MG63 (cell line): ENCODE measurements at regions not wholly inside any gene's neighbourhood (a gene's known extent, or its start where the extent isn't known, plus 50 kb on each side); places are given as distances from the start of the nearest gene placed in this dataset.
A peak's percentile ranks its signal among the peaks of the same experiment; 100 is the strongest.

ENCODE experiments used
- DNase-seq: peaks from one replicate; pipeline ENCODE4 v3.0.0-alpha.2; 2020
- H3K27me3 ChIP-seq: fragments of 250-450 bp; sonication (Bioruptor Pico); 2 replicates; pipeline ENCODE4 v1.5.1; 2020; ENCODE audit warnings: mild to moderate bottlenecking, moderate library complexity
- H3K36me3 ChIP-seq: fragments of 250-450 bp; sonication (Bioruptor Pico); 2 replicates; pipeline ENCODE4 v1.5.1; 2020; ENCODE audit warnings: mild to moderate bottlenecking, moderate library complexity
- H3K4me3 ChIP-seq: fragments of 250-450 bp; sonication (Bioruptor Pico); 2 replicates; pipeline ENCODE4 v1.5.1; 2020; ENCODE audit warnings: mild to moderate bottlenecking, moderate library complexity
- H3K9me3 ChIP-seq: fragments of 250-450 bp; sonication (Bioruptor Pico); 2 replicates; pipeline ENCODE4 v1.5.1; 2020; ENCODE audit warnings: mild to moderate bottlenecking, moderate library complexity

DNA sequence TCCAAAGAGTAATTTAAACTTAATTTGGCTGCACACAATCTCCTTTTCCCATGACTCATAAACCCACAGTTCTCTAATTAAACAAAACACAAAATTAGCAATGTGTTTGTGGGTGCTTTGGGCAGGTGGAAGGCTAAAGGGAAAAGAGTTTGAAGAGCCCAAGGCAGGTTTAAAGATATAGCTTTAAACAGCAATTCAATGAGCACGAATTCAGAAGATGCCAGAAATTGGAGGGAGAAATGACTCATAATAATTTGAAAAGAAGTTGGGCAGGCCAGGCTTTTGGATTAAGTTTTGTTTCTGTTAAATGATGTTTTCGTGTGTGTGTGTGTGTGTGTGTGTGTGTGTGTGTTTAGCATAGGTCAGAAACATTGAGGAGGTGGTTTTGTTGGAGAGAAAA is 594.8 kb upstream of the ZEB2 start:
- peak; percentile 20 for DNase-seq
- Histone ChIP-seq H3K4me3 (no peak overlapping the region), H3K36me3 (no peaks in the 10 kb centered on the region), H3K27me3 (no peaks in the 10 kb centered on the region), H3K9me3 (no peaks in the 10 kb centered on the region)

DNA sequence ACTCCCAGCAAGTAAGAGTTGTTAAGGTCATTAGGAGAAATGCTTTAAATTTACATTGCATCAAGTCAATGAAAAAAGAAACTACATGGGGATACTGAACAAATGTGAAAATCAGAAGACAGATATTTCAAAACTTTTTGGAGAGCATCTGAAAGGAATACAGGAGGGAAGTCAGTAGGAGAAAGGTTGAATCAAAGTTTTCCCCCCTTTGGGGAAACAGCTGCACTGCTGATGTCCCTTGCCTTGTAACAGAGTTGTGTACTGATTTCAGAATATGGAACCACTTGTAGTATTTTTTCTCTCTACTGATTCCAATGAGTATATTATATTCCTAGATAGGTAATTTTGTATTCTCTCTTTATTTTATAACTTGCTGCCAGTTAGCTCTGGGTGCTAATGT is 592.5 kb upstream of the ZEB2 start:
- H3K27me3 ChIP-seq, result no peaks in the 10 kb centered on the region
- H3K4me3 ChIP-seq, result no peak overlapping the region
- no peak for DNase-seq
- no peaks in the 10 kb centered on the region; the same call in 1 of the 2 replicates for H3K9me3 ChIP-seq
- H3K36me3 ChIP-seq, result 0 out of 2 replicates have a peak, but pooled peaks cover 2% of the 10 kb centered on the region

DNA sequence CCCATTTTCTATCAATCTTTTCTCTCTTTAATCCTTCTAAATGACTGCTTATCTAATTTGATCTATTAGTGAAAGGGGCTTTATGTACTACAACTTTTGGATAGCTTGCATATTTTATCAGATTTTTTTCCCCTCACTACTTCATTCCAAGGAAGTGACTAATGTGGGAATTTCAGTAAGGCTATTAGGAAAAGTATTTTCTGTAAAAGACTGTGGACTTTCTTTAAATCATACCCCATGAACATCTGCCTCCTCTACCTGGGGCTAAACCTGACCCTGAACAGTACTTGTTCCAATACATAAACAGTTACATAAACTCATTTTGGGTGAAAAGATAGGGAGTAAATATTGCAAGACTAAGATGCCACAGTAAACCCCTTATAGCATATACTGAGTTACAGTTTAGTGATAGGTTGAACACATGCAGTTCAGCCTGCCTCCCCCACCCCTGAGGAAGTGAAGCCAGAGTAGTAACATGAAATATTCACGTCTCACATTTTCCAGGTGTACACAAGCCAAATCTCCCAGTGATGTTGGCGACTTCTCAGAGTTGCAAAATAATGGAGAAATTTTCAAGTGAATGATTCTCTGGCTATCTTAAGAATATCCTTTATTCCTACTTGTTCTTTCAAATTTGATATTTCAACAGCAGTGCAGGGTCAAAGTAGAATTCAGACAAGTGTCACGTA is 590.9 kb upstream of the ZEB2 start:
- Histone ChIP-seq H3K27me3 (no peaks in the 10 kb centered on the region), H3K4me3 (no peak overlapping the region), H3K36me3 (0 out of 2 replicates have a peak, but pooled peaks cover 2% of the 10 kb centered on the region), H3K9me3 (no peaks in the 10 kb centered on the region; the same call in 1 of the 2 replicates)
- no peak for DNase-seq

DNA sequence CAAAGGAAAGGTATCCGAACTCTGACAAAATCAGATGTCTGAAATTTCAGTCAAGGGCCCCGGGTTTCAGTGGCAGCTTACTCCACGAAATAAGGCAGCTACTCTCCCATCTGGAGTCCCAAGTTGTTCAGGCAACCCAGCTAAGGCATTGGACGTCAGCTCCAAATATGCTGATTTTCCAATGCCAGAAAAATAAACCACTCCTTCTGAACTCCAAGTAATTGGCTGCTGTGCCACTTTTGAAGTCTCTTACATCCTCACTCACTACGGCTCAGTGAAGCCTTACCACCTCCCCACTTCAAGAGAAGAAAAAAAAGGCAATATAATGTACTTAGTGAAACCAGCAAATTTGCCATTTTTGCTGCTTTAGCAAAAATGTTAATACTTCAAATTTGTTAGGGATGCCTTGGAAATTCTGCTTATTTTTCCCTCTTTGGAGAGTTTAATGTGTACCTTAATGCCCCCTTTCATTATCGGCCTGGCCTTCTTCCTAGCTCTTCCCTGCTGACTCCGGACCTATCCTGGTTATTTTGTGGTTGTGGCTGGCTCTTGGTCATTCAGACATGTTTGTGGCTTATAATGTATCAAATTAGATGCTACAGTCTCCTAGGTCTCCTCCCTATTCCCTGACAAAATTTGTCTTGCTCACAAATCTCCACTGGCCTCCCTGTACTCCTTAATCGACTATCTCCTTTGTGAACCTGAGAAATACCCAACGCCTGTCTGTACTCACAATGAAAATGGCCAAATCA is 589.2 kb upstream of the ZEB2 start:
- DNase-seq, result no peak
- no peaks in the 10 kb centered on the region; the same call in 1 of the 2 replicates for H3K9me3 ChIP-seq
- H3K4me3 ChIP-seq, result no peak overlapping the region
- H3K36me3 ChIP-seq, result 0 out of 2 replicates have a peak, but pooled peaks cover 2% of the 10 kb centered on the region
- H3K27me3 ChIP-seq, result no peaks in the 10 kb centered on the region

DNA sequence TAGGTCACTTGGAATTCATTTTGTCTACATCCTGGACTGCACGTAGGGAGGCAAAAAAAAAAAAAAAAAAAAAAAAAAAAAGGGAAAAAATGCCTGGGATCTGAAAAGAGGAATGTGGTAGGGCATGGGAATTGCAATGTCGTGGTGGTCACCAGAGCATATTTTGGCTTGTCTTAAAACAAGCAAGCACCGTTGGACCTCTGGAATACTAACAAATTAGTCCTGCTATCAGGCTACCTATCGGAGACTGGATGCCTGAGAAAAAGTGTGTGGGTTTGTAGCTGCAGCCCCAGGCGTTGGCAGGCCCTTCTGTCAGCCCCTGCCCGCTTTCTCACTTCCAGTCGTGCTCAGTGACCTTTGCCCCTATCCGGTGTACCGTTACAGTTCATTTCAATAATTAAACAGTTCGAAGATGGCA is 588.5 kb upstream of the ZEB2 start:
- Histone ChIP-seq H3K36me3 (0 out of 2 replicates have a peak, but pooled peaks cover 2% of the 10 kb centered on the region), H3K27me3 (no peaks in the 10 kb centered on the region), H3K9me3 (no peaks in the 10 kb centered on the region; the same call in 1 of the 2 replicates), H3K4me3 (no peak overlapping the region)
- DNase-seq, result no peak

DNA sequence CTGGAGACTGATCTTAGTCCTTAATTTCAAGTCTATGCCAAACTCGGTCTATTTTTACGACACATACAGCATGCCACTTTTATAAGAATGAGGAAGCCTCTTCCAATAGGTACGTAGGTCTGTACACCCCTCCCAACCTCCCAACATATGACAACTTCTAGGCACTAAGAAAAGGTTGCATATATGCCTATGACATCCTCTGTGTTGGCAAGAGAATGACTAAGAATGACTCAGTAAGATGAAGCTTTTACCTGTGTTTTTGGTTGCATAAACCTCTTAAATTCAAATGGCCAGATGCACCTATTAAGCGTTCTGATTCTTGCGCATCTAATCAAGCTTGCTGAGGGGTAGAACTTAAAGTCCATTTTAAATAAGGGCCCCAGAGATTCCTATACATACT is 586.4 kb upstream of the ZEB2 start:
- Histone ChIP-seq H3K9me3 (no peaks in the 10 kb centered on the region; the same call in 1 of the 2 replicates), H3K27me3 (no peaks in the 10 kb centered on the region), H3K36me3 (0 out of 2 replicates have a peak, but pooled peaks cover 2% of the 10 kb centered on the region), H3K4me3 (no peak overlapping the region)
- no peak for DNase-seq

DNA sequence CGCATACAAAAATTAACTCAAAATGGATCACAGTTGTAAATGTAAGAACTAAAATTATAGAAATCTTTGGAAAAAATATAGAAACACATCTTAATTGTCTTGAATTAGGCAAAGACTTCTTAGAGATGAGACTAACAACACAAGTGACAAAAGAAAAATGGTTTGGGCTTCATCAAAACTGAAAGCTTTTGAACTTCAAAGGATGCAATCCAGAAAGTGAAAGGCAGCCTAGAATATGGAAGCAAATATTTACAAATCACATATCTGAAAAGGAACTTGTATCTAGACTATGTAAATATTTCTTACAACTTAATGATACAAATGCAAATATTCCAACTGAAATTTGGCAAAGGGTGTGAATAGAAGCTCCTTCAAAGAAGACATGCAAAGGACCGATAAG is 582.8 kb upstream of the ZEB2 start:
- DNase-seq, result no peak
- Histone ChIP-seq H3K9me3 (no peaks in the 10 kb centered on the region; the same call in 1 of the 2 replicates), H3K4me3 (no peak overlapping the region), H3K27me3 (no peaks in the 10 kb centered on the region), H3K36me3 (no peaks in the 10 kb centered on the region)

DNA sequence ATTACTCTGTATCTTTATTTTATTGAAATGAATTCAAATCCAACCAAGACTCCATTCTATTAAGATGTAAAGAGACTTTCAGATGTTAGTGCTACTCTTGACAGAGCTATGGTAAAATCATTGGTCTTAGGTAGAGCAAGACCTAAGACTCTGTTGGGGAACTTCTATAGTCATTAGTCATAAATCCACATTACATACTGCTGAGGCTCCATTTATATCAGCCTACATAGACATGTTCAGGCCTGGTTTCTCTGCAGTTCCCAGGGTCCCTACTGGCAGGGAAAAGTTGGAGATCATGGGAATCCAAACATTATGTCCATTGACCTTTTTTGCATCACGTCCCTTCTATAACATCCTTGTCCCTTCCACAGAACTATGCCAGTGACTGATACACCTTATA is 580.4 kb upstream of the ZEB2 start:
- Histone ChIP-seq H3K36me3 (no peaks in the 10 kb centered on the region), H3K4me3 (no peak overlapping the region), H3K9me3 (no peaks in the 10 kb centered on the region), H3K27me3 (no peaks in the 10 kb centered on the region)
- no peak for DNase-seq

DNA sequence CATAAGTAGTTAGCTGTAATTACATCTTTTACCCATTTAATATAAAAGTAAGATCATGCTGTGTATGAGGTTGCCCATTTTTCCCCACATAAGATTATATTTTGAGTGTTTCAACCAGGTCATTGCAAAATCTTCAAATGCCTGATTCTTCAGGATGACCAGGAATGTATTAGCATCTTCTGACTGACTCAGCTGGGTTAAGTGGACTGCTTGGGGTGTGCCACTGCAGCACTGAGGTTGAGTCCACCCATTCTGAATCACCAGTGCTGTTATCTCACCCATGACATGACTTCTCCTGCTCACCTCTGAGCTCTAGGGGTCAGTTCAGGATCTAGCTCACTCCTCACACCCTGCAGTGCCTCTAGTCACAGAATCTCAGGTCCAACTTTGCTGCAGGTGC is 576.7 kb upstream of the ZEB2 start:
- H3K27me3 ChIP-seq, result no peaks in the 10 kb centered on the region
- no peaks in the 10 kb centered on the region for H3K9me3 ChIP-seq
- H3K4me3 ChIP-seq, result no peak overlapping the region
- no peak for DNase-seq
- no peaks in the 10 kb centered on the region for H3K36me3 ChIP-seq

DNA sequence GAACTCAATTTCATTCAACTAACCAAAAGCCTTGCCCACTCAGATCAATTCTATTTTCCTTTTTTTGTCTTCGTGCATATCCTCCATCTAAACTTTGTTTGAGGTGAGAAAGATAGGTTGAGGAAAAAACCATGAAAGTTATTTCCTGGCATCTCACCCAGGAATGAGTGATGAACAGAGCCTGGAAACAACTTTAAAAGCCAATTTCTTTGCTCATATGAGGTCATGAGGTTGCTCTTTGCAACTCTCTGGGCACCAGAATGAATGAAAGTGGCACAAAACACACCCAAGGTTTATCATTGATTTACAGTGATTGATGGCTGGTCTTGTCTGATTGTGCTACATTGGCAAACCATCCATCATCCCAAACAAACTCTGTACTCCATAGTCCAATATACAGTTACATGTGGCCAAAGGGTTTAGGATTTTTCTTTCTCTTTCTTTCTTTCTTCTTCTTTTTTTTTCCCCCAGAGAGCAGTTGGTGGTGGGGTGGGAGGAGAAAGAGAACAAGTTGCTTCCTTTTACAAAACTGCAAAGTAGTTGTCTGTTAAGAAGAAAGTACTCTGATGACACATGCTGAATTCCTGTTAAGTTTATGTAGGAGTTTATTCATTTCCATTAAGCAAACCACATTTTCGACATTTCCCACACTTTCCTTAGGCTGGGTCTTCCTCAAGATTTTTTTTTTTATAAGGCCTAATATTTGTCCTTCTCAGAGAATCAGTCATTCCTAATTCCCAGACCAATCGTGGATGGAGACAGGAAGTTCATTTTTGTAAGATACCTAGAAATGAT is 575.9 kb upstream of the ZEB2 start:
- Histone ChIP-seq H3K27me3 (no peaks in the 10 kb centered on the region), H3K4me3 (no peak overlapping the region), H3K36me3 (no peaks in the 10 kb centered on the region), H3K9me3 (no peaks in the 10 kb centered on the region)
- no peak for DNase-seq

DNA sequence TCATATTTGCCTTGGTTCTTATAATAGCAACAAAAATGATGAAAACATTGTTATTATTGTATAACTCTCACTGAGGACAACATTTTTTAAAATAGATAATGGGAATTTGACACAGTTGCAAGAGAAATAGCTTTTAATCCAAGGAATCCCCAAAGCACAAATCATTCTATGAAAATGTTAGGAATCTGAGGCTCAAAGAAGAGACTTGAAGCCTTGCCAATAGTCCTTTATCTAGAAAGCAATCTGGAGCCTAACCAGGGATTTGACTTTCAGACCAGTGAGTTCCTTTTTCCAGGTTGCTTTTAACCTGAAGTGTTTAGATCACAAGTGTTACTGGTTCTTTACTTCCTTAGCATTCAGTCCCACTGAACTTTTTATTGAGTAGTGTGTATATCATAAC is 574.5 kb upstream of the ZEB2 start:
- Histone ChIP-seq H3K4me3 (no peak overlapping the region), H3K36me3 (no peaks in the 10 kb centered on the region), H3K9me3 (no peaks in the 10 kb centered on the region), H3K27me3 (no peaks in the 10 kb centered on the region)
- no peak for DNase-seq

DNA sequence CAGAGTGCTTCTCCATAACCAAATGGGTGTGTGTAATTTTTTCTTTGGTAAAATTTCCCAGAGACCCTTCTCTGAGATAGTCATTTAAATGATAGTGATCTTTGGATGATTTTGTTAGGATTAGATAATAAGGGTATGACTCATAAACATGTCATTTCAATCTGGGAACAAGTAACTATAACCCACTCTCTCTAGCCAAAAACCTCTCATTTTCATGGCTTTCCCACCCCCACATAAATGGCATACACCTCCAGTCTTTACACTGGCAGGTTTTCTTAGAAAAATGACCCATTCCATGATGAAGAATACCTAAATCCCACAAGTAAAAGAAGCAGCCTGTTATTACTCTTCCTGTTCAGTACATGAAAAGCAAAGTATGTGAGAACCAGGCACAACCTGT is 572.0 kb upstream of the ZEB2 start:
- H3K27me3 ChIP-seq, result no peaks in the 10 kb centered on the region
- DNase-seq, result no peak
- no peaks in the 10 kb centered on the region for H3K36me3 ChIP-seq
- H3K4me3 ChIP-seq, result no peak overlapping the region
- no peaks in the 10 kb centered on the region for H3K9me3 ChIP-seq

DNA sequence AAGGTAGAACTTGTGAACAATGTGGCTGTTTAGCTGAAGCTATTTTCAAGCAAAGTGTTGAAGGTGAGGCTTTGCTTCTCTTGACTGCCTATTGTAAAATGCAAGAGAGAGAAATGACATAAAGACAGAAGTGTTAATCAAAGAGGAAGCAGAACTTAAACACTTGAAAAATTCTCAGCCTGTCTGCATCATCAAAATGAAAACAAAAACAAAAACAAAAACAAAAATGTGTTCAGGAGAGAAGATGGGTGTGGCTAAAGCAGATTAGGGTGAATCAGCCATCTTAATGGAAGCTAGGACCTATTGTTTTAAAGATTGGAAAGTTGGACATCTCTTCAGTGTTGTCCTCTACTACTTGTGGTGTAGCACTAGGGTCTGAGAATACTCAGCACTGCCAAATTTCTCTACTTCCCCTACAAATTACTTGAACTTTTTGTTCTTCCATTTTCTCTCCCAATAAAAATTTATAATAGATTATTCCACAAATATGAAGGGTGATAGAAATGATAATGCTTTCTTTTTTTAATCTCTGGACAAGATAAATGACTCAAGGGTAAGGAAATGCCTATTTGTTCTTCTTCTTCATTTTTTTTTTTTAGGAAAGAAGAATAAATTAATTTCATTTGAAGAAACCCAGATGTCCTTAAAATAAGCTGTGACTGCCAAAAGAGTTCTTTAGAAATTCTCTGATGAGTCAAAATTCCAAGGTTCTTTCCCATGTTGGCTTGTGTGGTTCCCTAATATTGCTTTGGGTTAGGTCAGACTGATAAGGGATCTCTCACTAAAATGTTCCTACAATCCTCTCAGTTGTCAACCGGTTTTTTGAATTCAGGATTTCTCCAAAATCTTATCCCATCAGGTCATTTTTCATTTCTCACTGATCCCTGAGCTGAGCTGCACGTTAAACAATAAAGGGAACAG is 571.2 kb upstream of the ZEB2 start:
- Histone ChIP-seq H3K4me3 (no peak overlapping the region), H3K27me3 (no peaks in the 10 kb centered on the region), H3K9me3 (no peaks in the 10 kb centered on the region), H3K36me3 (no peaks in the 10 kb centered on the region)
- DNase-seq, result no peak

DNA sequence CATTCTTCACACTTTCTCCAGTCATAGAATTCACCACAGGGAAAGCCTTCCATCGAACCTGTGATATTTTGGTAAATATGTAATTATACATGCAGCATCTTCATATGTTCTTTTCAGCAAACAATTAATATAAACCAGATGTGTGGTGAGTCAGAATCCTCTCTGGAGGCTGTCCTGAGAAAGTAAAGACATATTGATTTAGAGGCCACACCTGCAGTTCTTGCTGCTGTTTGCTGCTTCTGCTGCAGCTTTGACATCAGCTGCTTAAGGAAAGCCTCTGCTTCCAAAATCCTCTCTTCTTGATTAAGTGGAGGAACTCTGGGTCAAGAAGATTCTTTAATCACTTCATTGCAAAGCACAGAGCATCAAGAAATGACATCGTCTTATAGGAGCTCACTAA is 568.8 kb upstream of the ZEB2 start:
- no peaks in the 10 kb centered on the region for H3K36me3 ChIP-seq
- DNase-seq, result no peak
- no peak overlapping the region for H3K4me3 ChIP-seq
- no peaks in the 10 kb centered on the region for H3K9me3 ChIP-seq
- no peaks in the 10 kb centered on the region for H3K27me3 ChIP-seq

DNA sequence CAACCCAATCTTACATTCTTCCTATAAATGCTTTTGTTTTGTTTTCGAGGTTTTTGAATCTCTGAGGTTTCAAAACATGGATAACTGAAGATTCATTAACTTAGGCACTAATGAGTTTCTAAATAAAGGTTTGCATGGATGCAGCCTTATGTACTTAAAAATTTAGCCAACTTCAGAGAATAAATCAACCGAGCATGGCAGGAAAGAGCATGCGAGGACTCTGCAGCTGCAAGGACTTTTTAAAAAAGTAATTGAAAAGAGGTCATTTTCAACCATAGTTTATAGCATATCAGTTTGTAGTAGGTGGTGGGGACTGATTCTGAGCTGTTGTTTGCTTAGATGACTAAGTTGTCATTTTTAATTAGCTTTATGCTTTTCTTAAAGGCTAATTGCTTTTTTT is 567.0 kb upstream of the ZEB2 start:
- Histone ChIP-seq H3K9me3 (no peaks in the 10 kb centered on the region), H3K27me3 (no peaks in the 10 kb centered on the region), H3K36me3 (no peaks in the 10 kb centered on the region), H3K4me3 (no peak overlapping the region)
- no peak for DNase-seq

DNA sequence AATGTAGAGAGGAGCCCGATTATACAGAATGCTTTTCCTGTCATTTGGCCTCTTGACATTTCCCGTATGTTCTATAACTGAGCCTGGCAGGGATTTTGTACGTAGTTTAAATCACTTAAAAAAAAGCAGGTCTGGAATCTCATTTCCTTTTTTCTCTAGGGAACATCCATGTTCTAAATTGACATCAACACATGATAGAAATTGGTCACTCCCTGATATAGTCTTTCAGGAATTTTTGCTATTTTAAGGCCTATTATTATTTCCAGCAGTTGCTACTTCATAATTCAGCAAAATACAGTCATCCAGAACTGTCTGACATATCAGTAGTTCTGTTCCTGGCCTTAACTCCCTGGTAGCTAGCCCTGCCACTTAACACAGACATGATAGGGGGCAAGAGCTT is 565.7 kb upstream of the ZEB2 start:
- Histone ChIP-seq H3K4me3 (no peak overlapping the region), H3K9me3 (no peaks in the 10 kb centered on the region), H3K36me3 (no peaks in the 10 kb centered on the region), H3K27me3 (no peaks in the 10 kb centered on the region)
- DNase-seq, result no peak
